HepG2 (cell line): ENCODE measurements at regions not wholly inside any gene's neighbourhood (a gene's known extent, or its start where the extent isn't known, plus 50 kb on each side); places are given as distances from the start of the nearest gene placed in this dataset.

Experiments used
- ATAC-seq: fragments of 200-7000 bp; cut with Tn5 transposase; 3 replicates; pipeline ENCODE4 v1.9.1; 2020; ENCODE audit warnings: mild to moderate bottlenecking, moderate library complexity
- BruUV-seq: library from RNA; stranded (reverse); fragments of 400-500 nt; replicated peaks from 2 replicates; lab custom pipeline; 2021; lab: Mats Ljungman, UMichigan
- CTCF ChIA-PET: fragments of 300-600 bp; formaldehyde crosslinking; extraction: SDS; loops from one replicate; lab custom pipeline; 2021; ENCODE audit warnings: low total read pairs, inconsistent platforms, low intra/inter-chr PET ratio; lab: Yijun Ruan, JAX
- POLR2A ChIA-PET: fragments of 350-600 bp; sonication (Branson Sonifier 250); formaldehyde crosslinking; loops from one replicate; lab custom pipeline; 2020; ENCODE audit warnings: antibody characterized with exemption, inconsistent platforms; lab: Yijun Ruan, JAX
- DNase-seq: peaks from one replicate; pipeline ENCODE4 v3.0.0-alpha.2; 2015; ENCODE audit warnings: low spot score
- FAIRE-seq: peaks from 3 replicates; lab custom pipeline; 2011; peaks lifted over from hg19 to GRCh38; lab: Jason Lieb, UNC
- H2AFZ ChIP-seq: one replicate; pipeline ENCODE4 v1.6.1; 2011; ENCODE audit warnings: low read length, inconsistent platforms
- H3K27ac ChIP-seq: fragments of 300-600 bp; 3 replicates; pipeline ENCODE4 v1.8.0; 2011; ENCODE audit warnings: mixed run types, mild to moderate bottlenecking, mixed read lengths, low read length, inconsistent platforms; ENCODE audit not compliant: insufficient read depth; ENCODE audit errors: extremely low read length
- H3K27me3 ChIP-seq, 2 experiments: fragments of 200-600 bp in 1 of 2; 2 replicates in 1 of 2; 3 replicates in 1 of 2; pipeline versions ENCODE4 v1.6.0 to v1.8.0; 2011; ENCODE audit warnings: low read length in 2 of 2, mild to moderate bottlenecking in 2 of 2, moderate library complexity in 2 of 2, inconsistent platforms in 1 of 2; ENCODE audit not compliant: insufficient read depth in 2 of 2, control insufficient read depth in 1 of 2
- H3K36me3 ChIP-seq, 2 experiments: fragments of 200-600 bp in 1 of 2; replicated peaks in 1 of 2; 2 replicates in 1 of 2; 3 replicates in 1 of 2; pipeline versions ENCODE4 v1.5.1 to v1.8.0; 2011; ENCODE audit warnings: low read length in 2 of 2, inconsistent platforms in 1 of 2; ENCODE audit not compliant: insufficient read depth in 2 of 2, control insufficient read depth in 1 of 2
- H3K4me1 ChIP-seq: 2 replicates; pipeline ENCODE4 v1.5.1; 2012; ENCODE audit warnings: low read length, inconsistent platforms; ENCODE audit not compliant: insufficient read depth
- H3K4me2 ChIP-seq: 2 replicates; pipeline ENCODE4 v1.6.0; 2011; ENCODE audit warnings: low read depth, low read length, inconsistent platforms
- H3K4me3 ChIP-seq, 3 experiments: fragments of 200-600 bp in 1 of 3; sonication (generic), shearing (Covaris generic) in 1 of 3; replicated peaks in 1 of 3; 2 replicates each; pipeline ENCODE4 v1.5.1; 2011 to 2016; ENCODE audit warnings: low read length in 3 of 3, inconsistent platforms in 2 of 3, low read depth in 2 of 3, mild to moderate bottlenecking in 2 of 3, control low read depth in 1 of 3, mixed read lengths in 1 of 3; ENCODE audit not compliant: insufficient read depth in 1 of 3
- H3K79me2 ChIP-seq: one replicate; pipeline ENCODE4 v1.6.1; 2011; ENCODE audit warnings: low read length, inconsistent platforms; ENCODE audit not compliant: insufficient read depth
- H3K9ac ChIP-seq: 2 replicates; pipeline ENCODE4 v1.6.0; 2011; ENCODE audit warnings: mild to moderate bottlenecking, low read depth, low read length, inconsistent platforms; ENCODE audit not compliant: insufficient read depth
- H3K9me3 ChIP-seq: 2 replicates; pipeline ENCODE4 v1.5.1; 2012; ENCODE audit warnings: mild to moderate bottlenecking, low read length
- H4K20me1 ChIP-seq: 2 replicates; pipeline ENCODE4 v1.6.0; 2011; ENCODE audit warnings: inconsistent platforms, mild to moderate bottlenecking, low read length, moderate library complexity; ENCODE audit not compliant: insufficient read depth
- CBX5 ChIP-seq: sonication (generic); formaldehyde crosslinking; IDR thresholded peaks from 2 replicates; pipeline ENCODE4 v1.4.0; 2020; ENCODE audit warnings: missing genetic modification reagents, borderline replicate concordance
- MBD4 ChIP-seq: IDR thresholded peaks from 2 replicates; pipeline ENCODE4 v1.6.1; 2012; ENCODE audit warnings: low read length, inconsistent platforms, borderline replicate concordance
- PAX8 ChIP-seq: sonication (generic); formaldehyde crosslinking; IDR thresholded peaks from 2 replicates; pipeline ENCODE4 v1.8.0; 2022; ENCODE audit warnings: mild to moderate bottlenecking, missing genetic modification reagents, borderline replicate concordance
- SATB2 ChIP-seq: sonication (generic); formaldehyde crosslinking; IDR thresholded peaks from 2 replicates; pipeline ENCODE4 v1.5.0; 2020; ENCODE audit warnings: missing genetic modification reagents
- TIGD3 ChIP-seq: sonication (generic); formaldehyde crosslinking; IDR thresholded peaks from 2 replicates; pipeline ENCODE4 v1.5.1; 2020; ENCODE audit warnings: mild to moderate bottlenecking, missing genetic modification reagents, borderline replicate concordance
- ZNF329 ChIP-seq: sonication (generic); formaldehyde crosslinking; IDR thresholded peaks from 2 replicates; pipeline ENCODE4 v1.9.0; 2021; ENCODE audit warnings: low read depth, mild to moderate bottlenecking, missing genetic modification reagents
- ZNF333 ChIP-seq: sonication (generic); formaldehyde crosslinking; IDR thresholded peaks from 2 replicates; pipeline ENCODE4 v1.4.0; 2020; ENCODE audit warnings: mild to moderate bottlenecking, missing genetic modification reagents, borderline replicate concordance
- ZNF747 ChIP-seq: sonication (generic); formaldehyde crosslinking; IDR thresholded peaks from 2 replicates; pipeline ENCODE4 v1.8.1; 2023; ENCODE audit warnings: missing genetic modification reagents, mild to moderate bottlenecking, borderline replicate concordance
- in situ Hi-C: cut with HindIII; loops from 2 replicates; pipeline ENCODE4 v1.10.0; 2017; ENCODE audit warnings: low pct_unique_long_range_greater_than_20kb; ENCODE audit not compliant: extremely low pct_ligation_motif_present
- intact Hi-C: fragments of 100-400 bp; cut with micrococcal nuclease; formaldehyde crosslinking; loops from one replicate; pipeline ENCODE4 v1.10.0; 2022; ENCODE audit not compliant: unreplicated experiment
- TF ChIP-seq, protein P1 (sequence below): sonication (generic); formaldehyde crosslinking; IDR thresholded peaks from 2 replicates; pipeline ENCODE4 v1.8.0; 2022; ENCODE audit warnings: mild to moderate bottlenecking, missing genetic modification reagents, borderline replicate concordance
- TF ChIP-seq, protein P2 (sequence below), 2 experiments: fragments of 450-650 bp in 1 of 2; sonication (generic) in 1 of 2; formaldehyde crosslinking in 1 of 2; IDR thresholded peaks; 2 replicates each; pipeline versions ENCODE4 v1.6.1 to v1.8.0; 2016 to 2022; ENCODE audit warnings: antibody characterized with exemption in 1 of 2, mild to moderate bottlenecking in 1 of 2, missing genetic modification reagents in 1 of 2
- TF ChIP-seq, protein P3 (sequence below): sonication (generic); formaldehyde crosslinking; IDR thresholded peaks from 2 replicates; pipeline ENCODE4 v1.4.0; 2020; ENCODE audit warnings: mild to moderate bottlenecking, missing genetic modification reagents

DNA sequence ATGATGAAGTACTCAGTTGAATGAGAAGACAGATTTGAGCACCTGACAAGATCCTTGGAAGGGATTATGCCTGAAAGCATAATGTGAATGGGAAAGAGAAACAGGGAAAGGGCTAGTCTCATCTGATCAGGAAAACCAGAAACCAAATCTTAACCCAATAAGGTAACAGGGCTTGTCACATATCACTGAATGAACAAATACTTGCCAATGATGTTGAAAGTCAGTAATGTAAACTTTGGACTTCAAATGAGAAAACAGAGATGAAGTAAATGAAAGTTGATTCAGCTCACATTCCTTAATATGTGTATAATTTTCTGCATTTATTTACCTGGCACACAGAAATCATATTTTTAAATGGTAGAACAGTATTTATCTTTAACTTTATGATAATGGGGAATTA, 480.0 kb downstream of the KCTD12 start:
- H3K27ac ChIP-seq = no peak overlapping the region
- FAIRE-seq (no peak), ATAC-seq (no peak), DNase-seq (no peak)
- H3K79me2 ChIP-seq = no peaks in the 10 kb centered on the region
- no peaks in the 10 kb centered on the region for H3K36me3 ChIP-seq
- BruUV-seq = no TSS peak
- in situ Hi-C loops (no loop called here), intact Hi-C loops (no loop called here)
- H3K9me3 ChIP-seq = no peaks in the 10 kb centered on the region
- no peak overlapping the region for H3K4me3 ChIP-seq
- no peaks in the 10 kb centered on the region for H3K27me3 ChIP-seq
- no peak overlapping the region for H3K4me2 ChIP-seq
- H4K20me1 ChIP-seq = no peaks in the 10 kb centered on the region
- no peak overlapping the region for H3K9ac ChIP-seq
- H3K4me1 ChIP-seq = no peaks in the 10 kb centered on the region
- ChIA-PET CTCF (no interaction called here), POLR2A (no interaction called here)
- H2AFZ ChIP-seq = no peak overlapping the region
- TF ChIP-seq MBD4 = no peak
- no peak for TF ChIP-seq ZNF333
- TF ChIP-seq TIGD3 = no peak
- TF ChIP-seq, protein P1, sequence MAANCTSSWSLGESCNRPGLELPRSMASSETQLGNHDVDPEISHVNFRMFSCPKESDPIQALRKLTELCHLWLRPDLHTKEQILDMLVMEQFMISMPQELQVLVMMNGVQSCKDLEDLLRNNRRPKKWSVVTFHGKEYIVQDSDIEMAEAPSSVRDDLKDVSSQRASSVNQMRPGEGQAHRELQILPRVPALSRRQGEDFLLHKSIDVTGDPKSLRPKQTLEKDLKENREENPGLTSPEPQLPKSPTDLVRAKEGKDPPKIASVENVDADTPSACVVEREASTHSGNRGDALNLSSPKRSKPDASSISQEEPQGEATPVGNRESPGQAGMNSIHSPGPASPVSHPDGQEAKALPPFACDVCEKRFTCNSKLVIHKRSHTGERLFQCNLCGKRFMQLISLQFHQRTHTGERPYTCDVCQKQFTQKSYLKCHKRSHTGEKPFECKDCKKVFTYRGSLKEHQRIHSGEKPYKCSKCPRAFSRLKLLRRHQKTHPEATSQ (CRISPR knock-in tag) = no peak
- TF ChIP-seq, protein P2, sequence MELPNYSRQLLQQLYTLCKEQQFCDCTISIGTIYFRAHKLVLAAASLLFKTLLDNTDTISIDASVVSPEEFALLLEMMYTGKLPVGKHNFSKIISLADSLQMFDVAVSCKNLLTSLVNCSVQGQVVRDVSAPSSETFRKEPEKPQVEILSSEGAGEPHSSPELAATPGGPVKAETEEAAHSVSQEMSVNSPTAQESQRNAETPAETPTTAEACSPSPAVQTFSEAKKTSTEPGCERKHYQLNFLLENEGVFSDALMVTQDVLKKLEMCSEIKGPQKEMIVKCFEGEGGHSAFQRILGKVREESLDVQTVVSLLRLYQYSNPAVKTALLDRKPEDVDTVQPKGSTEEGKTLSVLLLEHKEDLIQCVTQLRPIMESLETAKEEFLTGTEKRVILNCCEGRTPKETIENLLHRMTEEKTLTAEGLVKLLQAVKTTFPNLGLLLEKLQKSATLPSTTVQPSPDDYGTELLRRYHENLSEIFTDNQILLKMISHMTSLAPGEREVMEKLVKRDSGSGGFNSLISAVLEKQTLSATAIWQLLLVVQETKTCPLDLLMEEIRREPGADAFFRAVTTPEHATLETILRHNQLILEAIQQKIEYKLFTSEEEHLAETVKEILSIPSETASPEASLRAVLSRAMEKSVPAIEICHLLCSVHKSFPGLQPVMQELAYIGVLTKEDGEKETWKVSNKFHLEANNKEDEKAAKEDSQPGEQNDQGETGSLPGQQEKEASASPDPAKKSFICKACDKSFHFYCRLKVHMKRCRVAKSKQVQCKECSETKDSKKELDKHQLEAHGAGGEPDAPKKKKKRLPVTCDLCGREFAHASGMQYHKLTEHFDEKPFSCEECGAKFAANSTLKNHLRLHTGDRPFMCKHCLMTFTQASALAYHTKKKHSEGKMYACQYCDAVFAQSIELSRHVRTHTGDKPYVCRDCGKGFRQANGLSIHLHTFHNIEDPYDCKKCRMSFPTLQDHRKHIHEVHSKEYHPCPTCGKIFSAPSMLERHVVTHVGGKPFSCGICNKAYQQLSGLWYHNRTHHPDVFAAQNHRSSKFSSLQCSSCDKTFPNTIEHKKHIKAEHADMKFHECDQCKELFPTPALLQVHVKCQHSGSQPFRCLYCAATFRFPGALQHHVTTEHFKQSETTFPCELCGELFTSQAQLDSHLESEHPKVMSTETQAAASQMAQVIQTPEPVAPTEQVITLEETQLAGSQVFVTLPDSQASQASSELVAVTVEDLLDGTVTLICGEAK (IDR thresholded peaks at IDR 0.05) = no peak
- TF ChIP-seq, protein P2 (CRISPR knock-in tag; IDR thresholded peaks at IDR 0.05) = no peak
- TF ChIP-seq ZNF329 (CRISPR knock-in tag) = no peak
- TF ChIP-seq, protein P3, sequence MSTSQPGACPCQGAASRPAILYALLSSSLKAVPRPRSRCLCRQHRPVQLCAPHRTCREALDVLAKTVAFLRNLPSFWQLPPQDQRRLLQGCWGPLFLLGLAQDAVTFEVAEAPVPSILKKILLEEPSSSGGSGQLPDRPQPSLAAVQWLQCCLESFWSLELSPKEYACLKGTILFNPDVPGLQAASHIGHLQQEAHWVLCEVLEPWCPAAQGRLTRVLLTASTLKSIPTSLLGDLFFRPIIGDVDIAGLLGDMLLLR (CRISPR knock-in tag) = no peak
- no peak for TF ChIP-seq PAX8
- TF ChIP-seq CBX5 = no peak
- TF ChIP-seq SATB2 (CRISPR knock-in tag) = no peak
- no peak for TF ChIP-seq ZNF747 (CRISPR knock-in tag)
